Prostate gland (tissue), 2 donors: ENCODE measurements at regions not wholly inside any gene's neighbourhood (a gene's known extent, or its start where the extent isn't known, plus 50 kb on each side); places are given as distances from the start of the nearest gene placed in this dataset.

Experiments
- CTCF ChIP-seq, 4 experiments: fragments of 200-600 bp in 2 of 4; fragments of 450-650 bp in 2 of 4; sonication (generic) in 2 of 4; IDR thresholded peaks; 1 replicate in 3 of 4; 2 replicates in 1 of 4; pipeline ENCODE4 v1.5.1; 2016 to 2019; ENCODE audit warnings: antibody characterized with exemption in 4 of 4, mild to moderate bottlenecking in 2 of 4, moderate library complexity in 2 of 4
- POLR2A ChIP-seq: fragments of 450-650 bp; IDR thresholded peaks from one replicate; pipeline ENCODE4 v1.6.1; 2016; ENCODE audit warnings: antibody characterized with exemption, mild to moderate bottlenecking
- POLR2AphosphoS5 ChIP-seq: sonication (generic); formaldehyde crosslinking; IDR thresholded peaks from one replicate; pipeline ENCODE4 v1.6.1; 2017; ENCODE audit warnings: antibody characterized with exemption

- TF ChIP-seq POLR2A, result no peak
- TF ChIP-seq CTCF (IDR thresholded peaks at IDR 0.05), result no peak
- TF ChIP-seq POLR2AphosphoS5, result no peak
Observed at GRCh38 chr4:126262665-126263064, 947.9 kb downstream of the FAT4 start.
